Pancreas (tissue), 10 donors: ENCODE measurements at regions not wholly inside any gene's neighbourhood (a gene's known extent, or its start where the extent isn't known, plus 50 kb on each side); places are given as distances from the start of the nearest gene placed in this dataset.

ENCODE experiments used
- ATAC-seq, 4 donors: fragments of 200-7000 bp; cut with Tn5 transposase; one replicate each; pipeline versions ENCODE4 v1.8.0 to v1.9.1; 2020; ENCODE audit warnings: mild to moderate bottlenecking in 4 of 4, moderate library complexity in 4 of 4
- DNase-seq, 6 donors: peaks; one replicate each; pipeline ENCODE4 v3.0.0-alpha.2; 2020
- FAIRE-seq: peaks from 2 replicates; lab custom pipeline; 2012; peaks lifted over from hg19 to GRCh38; lab: Jason Lieb, UNC
- H3K27ac ChIP-seq, 4 donors: fragments of 200-600 bp; sonication (generic); 1 replicate in 3 of 4; 2 replicates in 1 of 4; pipeline versions ENCODE4 v1.5.0 to v1.8.0; 2020
- H3K27me3 ChIP-seq, 4 donors: fragments of 200-600 bp; one replicate each; pipeline ENCODE4 v1.8.0; 2021
- H3K36me3 ChIP-seq, 3 donors: fragments of 200-600 bp; sonication (generic) in 1 of 3; one replicate each; pipeline versions ENCODE4 v1.5.0 to v1.8.0; 2020 to 2021
- H3K4me1 ChIP-seq, 3 donors: fragments of 200-600 bp; one replicate each; pipeline ENCODE4 v1.8.0; 2021
- H3K4me3 ChIP-seq, 4 donors: fragments of 200-600 bp; sonication (generic) in 2 of 4; one replicate each; pipeline versions ENCODE4 v1.5.0 to v1.8.0; 2020 to 2021
- H3K9me3 ChIP-seq, 4 donors: fragments of 200-600 bp; one replicate each; pipeline ENCODE4 v1.8.0; 2021
- WGBS, 2 donors: extraction: QIAGEN DNeasy Blood & Tissue Kit; methylation state at CpG; one replicate each; pipeline ENCODE4 v1.1.7; 2013; 5-methylcytosine and 5-hydroxymethylcytosine counted together
- intact Hi-C, 3 donors: fragments of 100-400 bp; cut with DNase I; formaldehyde crosslinking; loops; one replicate each; pipeline versions ENCODE4 v1.11.1 to v1.14.2; 2022
- TF ChIP-seq, protein P1 (sequence below), 4 donors: fragments of 200-600 bp; sonication (generic) in 3 of 4; IDR thresholded peaks; one replicate each; pipeline versions ENCODE4 v1.5.0 to v1.8.0; 2021; ENCODE audit warnings: antibody characterized with exemption in 4 of 4
- donor health status: healthy with polysubstance abuse.
- donor health status: DM: no; HTN: no; CAD: no; lungs with moderate emphysema.
- donor health status: DM: no; HTN: no; CAD: no.
- donor health status: control.
- donor health status: control.
- donor health status: Bipolar disorder and iron deficiency.
- donor health status: DM: yes; HTN: yes; CAD: no.
- donor health status: DM: no; HTN: no; CAD: no.
- donor health status: DM: no; HTN: no; CAD: no.
- donor health status: DM: yes; HTN: yes; CAD: no.

DNA sequence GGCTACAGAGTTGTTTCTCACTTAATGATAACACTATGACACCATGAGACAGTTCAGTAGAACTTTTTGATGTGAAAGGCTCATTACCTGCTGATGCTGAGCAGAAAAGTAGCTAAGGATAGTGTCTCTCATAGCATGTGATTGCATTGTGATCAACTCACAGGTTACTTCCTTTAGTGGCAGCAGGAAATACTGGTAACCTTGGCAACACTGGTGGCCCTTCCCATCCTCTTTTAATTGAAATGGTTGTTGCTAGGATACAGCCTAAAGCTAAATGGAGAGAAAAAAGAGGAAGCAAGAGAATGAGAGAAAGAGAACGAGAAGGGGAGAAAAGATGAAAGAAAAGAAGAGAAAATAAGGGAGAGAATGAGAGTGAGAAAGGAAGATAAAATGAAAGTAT, 204.7 kb upstream of the GAP43 start:
- no peak overlapping the region for H3K4me3 ChIP-seq
- intact Hi-C loops: no loop called here
- H3K4me1 ChIP-seq: no peaks in the 10 kb centered on the region
- 25 to 37% methylated on average over 1 of the region's 1 CpG for WGBS, 2 donors
- no peaks in the 10 kb centered on the region for H3K36me3 ChIP-seq
- ATAC-seq (no peak), DNase-seq (no peak), FAIRE-seq (no peak)
- H3K9me3 ChIP-seq: no peaks in the 10 kb centered on the region
- H3K27ac ChIP-seq: no peak overlapping the region
- H3K27me3 ChIP-seq: no peaks in the 10 kb centered on the region
- TF ChIP-seq, protein P1, sequence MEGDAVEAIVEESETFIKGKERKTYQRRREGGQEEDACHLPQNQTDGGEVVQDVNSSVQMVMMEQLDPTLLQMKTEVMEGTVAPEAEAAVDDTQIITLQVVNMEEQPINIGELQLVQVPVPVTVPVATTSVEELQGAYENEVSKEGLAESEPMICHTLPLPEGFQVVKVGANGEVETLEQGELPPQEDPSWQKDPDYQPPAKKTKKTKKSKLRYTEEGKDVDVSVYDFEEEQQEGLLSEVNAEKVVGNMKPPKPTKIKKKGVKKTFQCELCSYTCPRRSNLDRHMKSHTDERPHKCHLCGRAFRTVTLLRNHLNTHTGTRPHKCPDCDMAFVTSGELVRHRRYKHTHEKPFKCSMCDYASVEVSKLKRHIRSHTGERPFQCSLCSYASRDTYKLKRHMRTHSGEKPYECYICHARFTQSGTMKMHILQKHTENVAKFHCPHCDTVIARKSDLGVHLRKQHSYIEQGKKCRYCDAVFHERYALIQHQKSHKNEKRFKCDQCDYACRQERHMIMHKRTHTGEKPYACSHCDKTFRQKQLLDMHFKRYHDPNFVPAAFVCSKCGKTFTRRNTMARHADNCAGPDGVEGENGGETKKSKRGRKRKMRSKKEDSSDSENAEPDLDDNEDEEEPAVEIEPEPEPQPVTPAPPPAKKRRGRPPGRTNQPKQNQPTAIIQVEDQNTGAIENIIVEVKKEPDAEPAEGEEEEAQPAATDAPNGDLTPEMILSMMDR (IDR thresholded peaks at IDR 0.05): no peak

DNA sequence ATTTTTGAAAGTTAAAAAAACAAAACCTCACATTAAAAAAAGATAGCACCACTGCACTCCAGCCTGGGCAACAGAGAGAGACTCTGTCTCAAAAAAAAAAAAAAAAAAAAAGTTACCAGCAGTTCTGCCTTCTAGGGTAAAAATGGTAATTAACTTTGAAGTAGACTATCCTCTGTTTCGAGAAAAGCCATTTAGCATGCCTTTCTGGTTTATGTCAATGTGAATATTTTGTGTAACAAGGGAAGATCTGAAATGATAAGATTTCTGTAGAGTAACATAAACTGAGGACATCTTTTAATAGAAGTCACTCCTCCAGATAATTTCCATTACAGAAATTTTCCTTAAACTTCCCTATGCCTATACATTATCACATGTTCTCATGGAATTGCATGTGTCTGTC, 203.2 kb upstream of the GAP43 start:
- no peak overlapping the region for H3K27ac ChIP-seq
- FAIRE-seq (no peak), ATAC-seq (no peak), DNase-seq (no peak)
- TF ChIP-seq, protein P1 (IDR thresholded peaks at IDR 0.05): no peak
- no peaks in the 10 kb centered on the region for H3K9me3 ChIP-seq
- no peaks in the 10 kb centered on the region for H3K27me3 ChIP-seq
- no peaks in the 10 kb centered on the region for H3K4me1 ChIP-seq
- H3K36me3 ChIP-seq: no peaks in the 10 kb centered on the region
- H3K4me3 ChIP-seq: no peak overlapping the region
- intact Hi-C loops: no loop called here
- 53 to 54% methylated on average over 1 of the region's 1 CpG for WGBS, 2 donors

DNA sequence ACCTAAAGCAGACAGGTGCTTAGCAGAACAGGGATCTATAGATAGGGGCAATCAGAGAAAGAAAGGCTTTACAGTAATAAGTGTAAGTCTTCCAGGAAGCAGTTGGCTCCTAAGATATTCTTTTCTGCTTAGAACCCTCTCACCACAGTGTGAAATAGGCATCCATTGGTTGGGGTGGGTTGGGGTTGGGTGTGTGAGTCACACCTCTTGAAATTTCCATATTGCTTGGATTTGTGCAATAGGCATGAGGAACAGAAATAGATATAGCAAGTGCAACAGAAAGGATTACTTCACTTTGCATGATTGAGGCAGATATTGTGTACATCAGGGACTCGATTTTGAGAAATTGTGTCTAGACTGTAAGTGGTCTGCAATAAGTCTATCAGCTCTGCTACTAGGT, 200.1 kb upstream of the GAP43 start:
- ATAC-seq (no peak), DNase-seq (no peak), FAIRE-seq (no peak)
- Histone ChIP-seq H3K4me1 (no peaks in the 10 kb centered on the region), H3K27ac (no peak overlapping the region), H3K27me3 (no peaks in the 10 kb centered on the region), H3K36me3 (no peaks in the 10 kb centered on the region), H3K4me3 (no peak overlapping the region), H3K9me3 (no peaks in the 10 kb centered on the region)
- 51 to 55% methylated on average over 1 of the region's 1 CpG for WGBS, 2 donors
- TF ChIP-seq, protein P1 (IDR thresholded peaks at IDR 0.05): no peak
- intact Hi-C loops: no loop called here

DNA sequence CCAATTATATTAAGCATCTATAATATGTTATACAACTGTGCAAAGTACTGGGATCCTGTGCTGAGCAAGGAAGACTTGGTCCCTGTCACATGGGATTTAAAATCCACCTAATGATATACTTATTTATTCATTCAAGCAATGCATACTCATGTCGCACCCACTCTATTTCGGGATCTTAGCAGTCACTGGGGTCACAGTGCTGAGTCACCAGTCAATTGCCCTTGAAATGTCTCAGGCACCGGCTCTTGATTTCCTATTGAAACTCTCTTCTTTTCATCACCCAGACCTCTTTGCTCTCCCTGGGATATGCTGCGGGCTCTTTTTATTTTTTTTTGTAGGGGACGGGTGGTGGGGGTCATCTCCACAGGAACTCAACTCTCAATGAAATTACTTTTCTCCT, 194.5 kb upstream of the GAP43 start:
- no peaks in the 10 kb centered on the region for H3K4me1 ChIP-seq
- FAIRE-seq (no peak), DNase-seq (no peak), ATAC-seq (no peak)
- H3K27ac ChIP-seq: no peak overlapping the region
- intact Hi-C loops: no loop called here
- WGBS, 2 donors: 52 to 61% methylated on average over 5 of the region's 5 CpGs
- H3K4me3 ChIP-seq: no peak overlapping the region
- no peaks in the 10 kb centered on the region for H3K36me3 ChIP-seq
- TF ChIP-seq, protein P1 (IDR thresholded peaks at IDR 0.05): no peak
- no peaks in the 10 kb centered on the region for H3K27me3 ChIP-seq
- no peaks in the 10 kb centered on the region for H3K9me3 ChIP-seq

DNA sequence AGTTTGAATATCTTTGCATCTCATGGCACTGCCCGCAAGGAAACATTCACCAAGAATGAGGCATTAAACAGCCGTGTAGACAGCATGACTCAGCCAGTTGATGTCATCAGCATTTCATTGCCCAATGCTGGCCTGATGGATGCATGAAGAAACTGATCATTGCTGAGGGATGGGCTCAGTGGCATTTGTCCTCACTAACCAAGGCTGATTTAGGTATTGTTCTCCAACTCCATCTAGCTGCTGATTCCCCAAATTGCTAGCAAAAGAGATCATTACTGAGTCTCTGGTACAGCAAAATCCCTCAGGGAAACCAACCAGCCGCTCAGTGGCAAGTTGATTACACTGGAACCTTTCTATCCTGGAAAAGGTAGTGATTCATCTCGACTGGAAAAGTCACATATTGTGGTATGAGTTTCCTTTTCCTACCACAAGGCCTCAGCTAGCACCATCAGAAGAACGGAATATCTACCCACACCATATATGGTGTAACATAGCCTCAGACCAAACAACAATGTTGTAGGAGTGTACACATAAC, 186.5 kb upstream of the GAP43 start:
- intact Hi-C loops: no loop called here
- Histone ChIP-seq H3K27me3 (no peaks in the 10 kb centered on the region), H3K36me3 (no peaks in the 10 kb centered on the region), H3K4me1 (no peaks in the 10 kb centered on the region), H3K27ac (no peak overlapping the region), H3K4me3 (no peak overlapping the region), H3K9me3 (no peaks in the 10 kb centered on the region)
- TF ChIP-seq, protein P1 (IDR thresholded peaks at IDR 0.05): no peak
- 47 to 49% methylated on average over 5 of the region's 5 CpGs for WGBS, 2 donors
- peak in 1 of 4 donors; percentile 38 for ATAC-seq
- no peak for FAIRE-seq
- DNase-seq: no peak
